ENCODE measurements at regions not wholly inside any gene's neighbourhood (a gene's known extent, or its start where the extent isn't known, plus 50 kb on each side); places are given as distances from the start of the nearest gene placed in this dataset.
"Not testable (repeated sequence)": the region's sequence is repeated elsewhere in the genome, so short reads cannot be mapped to it uniquely, and the experiment has no call there.

DNA sequence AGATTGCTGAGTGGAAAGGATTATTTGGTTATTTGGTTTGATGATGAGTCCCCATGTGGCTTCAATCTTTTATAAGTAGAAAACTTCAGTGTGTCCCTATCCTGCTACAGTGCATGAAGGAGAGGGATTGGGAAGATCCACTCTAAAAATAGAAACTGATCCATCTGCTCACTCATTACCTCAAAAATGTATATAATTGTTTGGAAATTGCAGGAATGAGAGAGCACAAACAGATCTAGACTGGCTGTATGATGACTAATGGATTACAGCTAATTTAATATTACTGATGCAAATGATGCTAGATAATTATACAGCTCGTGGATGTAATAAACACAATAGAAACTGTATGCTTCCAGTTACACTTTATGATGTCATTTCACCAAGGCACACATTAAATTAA, 625.3 kb upstream of the PRR20A start (continued):
- TF ChIP-seq ZNF830 (tag by site-specific recombination; IDR thresholded peaks at IDR 0.05; ENCODE audit: low read depth): no peak
- no peak for TF ChIP-seq ZNF146 (tag by site-specific recombination; IDR thresholded peaks at IDR 0.05)
- TF ChIP-seq ZNF561 (tag by site-specific recombination; IDR thresholded peaks at IDR 0.05; ENCODE audit: borderline replicate concordance): no peak

DNA sequence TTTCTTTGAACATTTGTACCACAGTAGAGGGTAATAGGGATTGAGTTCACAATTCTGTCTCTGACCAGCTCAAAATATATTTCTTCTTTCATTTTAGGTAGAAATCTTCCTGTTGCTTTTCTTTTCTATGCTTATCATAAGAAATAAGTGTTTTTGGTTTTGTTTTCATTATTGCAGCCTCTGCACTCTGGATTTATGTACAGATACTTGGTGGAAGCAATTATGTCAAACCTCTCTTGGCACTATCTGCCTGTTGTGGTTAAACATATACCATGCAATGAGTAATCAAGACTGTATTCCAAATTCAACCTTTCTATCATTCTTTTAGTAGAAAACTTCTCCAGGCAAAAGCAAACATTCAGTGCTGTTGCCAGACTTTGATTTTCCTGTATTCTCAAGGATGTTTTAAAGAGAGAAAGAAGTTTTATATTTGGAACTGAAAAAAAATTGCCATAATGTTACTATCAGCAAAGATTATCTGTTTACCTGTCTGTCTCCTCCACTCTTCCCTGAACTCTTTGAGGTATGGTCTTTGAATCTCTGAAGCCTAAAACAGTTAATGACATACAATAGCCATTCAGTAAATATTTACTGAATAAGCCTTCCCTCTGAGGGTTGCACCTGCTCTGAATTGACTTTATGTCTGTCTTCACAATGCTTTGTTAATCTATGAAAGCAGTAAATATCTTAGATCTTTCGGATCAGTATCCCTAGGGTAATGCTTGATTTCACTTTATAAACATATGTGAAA, 612.5 kb upstream of the PRR20A start:
- POLR2A ChIA-PET: no interaction called here
- no peak for TF ChIP-seq ZNF239 (tag by site-specific recombination; IDR thresholded peaks at IDR 0.05)
- TF ChIP-seq ZNF426 (tag by site-specific recombination; IDR thresholded peaks at IDR 0.05): no peak
- TF ChIP-seq, protein P1, sequence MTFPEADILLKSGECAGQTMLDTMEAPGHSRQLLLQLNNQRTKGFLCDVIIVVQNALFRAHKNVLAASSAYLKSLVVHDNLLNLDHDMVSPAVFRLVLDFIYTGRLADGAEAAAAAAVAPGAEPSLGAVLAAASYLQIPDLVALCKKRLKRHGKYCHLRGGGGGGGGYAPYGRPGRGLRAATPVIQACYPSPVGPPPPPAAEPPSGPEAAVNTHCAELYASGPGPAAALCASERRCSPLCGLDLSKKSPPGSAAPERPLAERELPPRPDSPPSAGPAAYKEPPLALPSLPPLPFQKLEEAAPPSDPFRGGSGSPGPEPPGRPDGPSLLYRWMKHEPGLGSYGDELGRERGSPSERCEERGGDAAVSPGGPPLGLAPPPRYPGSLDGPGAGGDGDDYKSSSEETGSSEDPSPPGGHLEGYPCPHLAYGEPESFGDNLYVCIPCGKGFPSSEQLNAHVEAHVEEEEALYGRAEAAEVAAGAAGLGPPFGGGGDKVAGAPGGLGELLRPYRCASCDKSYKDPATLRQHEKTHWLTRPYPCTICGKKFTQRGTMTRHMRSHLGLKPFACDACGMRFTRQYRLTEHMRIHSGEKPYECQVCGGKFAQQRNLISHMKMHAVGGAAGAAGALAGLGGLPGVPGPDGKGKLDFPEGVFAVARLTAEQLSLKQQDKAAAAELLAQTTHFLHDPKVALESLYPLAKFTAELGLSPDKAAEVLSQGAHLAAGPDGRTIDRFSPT (tag by site-specific recombination; IDR thresholded peaks at IDR 0.05): no peak
- CTCF ChIA-PET: interaction anchor here (0.6 kb wide), 2 partner anchors 168 to 407 kb away, joined by 3 to 4 read pairs; no protein-coding TSS in a partner anchor
- Histone ChIP-seq H3K36me3 (ENCODE audit: control insufficient read depth in 2 of 2, insufficient read depth in 1 of 2, low read length in 2 of 2) (no peaks in the 10 kb centered on the region), H3K27ac (ENCODE audit: extremely low read depth, low read depth, low read length) (no peak overlapping the region), H3K4me3 (ENCODE audit: low read depth, low read length) (no peak overlapping the region), H3K9me3 (ENCODE audit: control insufficient read depth, insufficient read depth, low read depth, low read length) (no peaks in the 10 kb centered on the region), H3K4me1 (ENCODE audit: control insufficient read depth, insufficient read depth, low read length) (no peaks in the 10 kb centered on the region)

DNA sequence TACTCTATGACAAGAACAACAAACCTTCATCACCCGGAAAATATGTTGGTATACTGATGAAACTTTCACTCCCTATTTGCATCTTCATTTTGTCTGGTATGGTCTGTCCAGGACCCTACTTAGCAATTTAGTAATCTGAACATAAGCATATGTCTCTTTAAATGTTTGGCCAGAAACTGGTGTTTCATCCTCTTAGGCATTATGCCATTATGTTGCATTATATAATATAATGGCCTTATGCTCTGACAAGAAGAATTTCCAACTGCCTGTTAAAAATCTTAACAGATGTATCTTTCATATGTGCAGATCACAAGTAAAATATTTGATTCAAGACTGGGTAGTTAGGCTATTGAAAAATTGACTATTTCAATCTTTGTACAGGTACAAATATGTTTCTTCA, 610.6 kb upstream of the PRR20A start:
- CTCF ChIA-PET: no interaction called here
- POLR2A ChIA-PET: no interaction called here
- TF ChIP-seq ZNF335 (tag by site-specific recombination; conservative IDR thresholded peaks at IDR 0.05) (no peak), ZSCAN30 (tag by site-specific recombination; IDR thresholded peaks at IDR 0.05) (no peak)
- no peaks in the 10 kb centered on the region for H3K36me3 ChIP-seq (ENCODE audit: control insufficient read depth in 2 of 2, insufficient read depth in 1 of 2, low read length in 2 of 2)
- H3K9me3 ChIP-seq (ENCODE audit: control insufficient read depth, insufficient read depth, low read depth, low read length): no peaks in the 10 kb centered on the region
- H3K4me1 ChIP-seq (ENCODE audit: control insufficient read depth, insufficient read depth, low read length): no peaks in the 10 kb centered on the region
- no peak overlapping the region for H3K4me3 ChIP-seq (ENCODE audit: low read depth, low read length)
- no peak overlapping the region for H3K27ac ChIP-seq (ENCODE audit: extremely low read depth, low read depth, low read length)

DNA sequence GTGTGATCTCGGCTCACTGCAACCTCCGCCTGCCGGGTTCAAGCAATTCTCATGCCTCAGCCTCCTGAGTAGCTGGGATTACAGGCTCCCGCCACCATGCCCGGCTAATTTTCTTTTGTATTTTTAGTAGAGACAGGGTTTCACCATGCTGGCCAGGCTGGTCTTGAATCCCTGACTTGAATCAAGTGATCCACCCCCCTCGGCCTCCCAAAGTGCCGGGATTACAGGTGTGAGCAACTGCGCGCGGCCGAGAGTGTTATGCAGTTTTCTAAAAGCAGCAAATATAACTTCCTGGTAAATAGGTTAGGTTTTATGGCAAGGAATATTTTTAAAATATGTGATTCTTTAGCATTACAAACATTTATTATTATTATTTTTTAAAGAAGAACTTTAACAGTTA, 592.8 kb upstream of the PRR20A start:
- H3K4me3 ChIP-seq (ENCODE audit: low read depth, low read length); CTCF ChIA-PET; POLR2A ChIA-PET; H3K9me3 ChIP-seq (ENCODE audit: control insufficient read depth, insufficient read depth, low read depth, low read length); H3K36me3 ChIP-seq (ENCODE audit: control insufficient read depth in 2 of 2, insufficient read depth in 1 of 2, low read length in 2 of 2); H3K4me1 ChIP-seq (ENCODE audit: control insufficient read depth, insufficient read depth, low read length); H3K27ac ChIP-seq (ENCODE audit: extremely low read depth, low read depth, low read length): not testable (repeated sequence)

DNA sequence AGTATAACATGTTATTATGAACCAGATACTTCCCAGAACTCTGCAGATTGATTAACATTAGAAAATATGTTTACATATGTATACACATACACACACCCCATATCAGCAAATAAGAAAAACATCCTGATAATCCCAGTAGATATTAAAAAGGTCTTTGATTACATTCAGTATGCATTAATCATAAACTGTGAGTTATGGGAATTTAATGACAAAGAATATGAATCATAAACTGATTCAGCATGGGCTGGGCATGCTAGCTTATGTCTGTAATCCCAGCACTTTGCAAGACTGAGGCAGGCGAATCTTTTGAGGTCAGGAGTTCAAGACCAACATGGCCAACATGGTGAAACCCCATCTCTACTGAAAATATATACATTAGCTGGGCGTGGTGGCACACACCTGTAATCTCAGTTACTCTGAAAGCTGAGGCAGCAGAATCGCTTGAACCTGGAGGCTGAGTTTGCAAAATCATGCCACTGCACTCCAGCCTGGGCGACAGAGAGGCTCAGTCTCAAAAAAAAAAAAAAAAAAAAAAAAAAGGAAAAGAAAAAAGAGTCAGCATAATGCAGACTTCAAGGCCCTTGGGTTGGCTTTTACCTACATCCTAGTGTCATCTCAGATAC, 581.9 kb upstream of the PRR20A start:
- ChIA-PET POLR2A (no interaction called here), CTCF (no interaction called here)
- no peak overlapping the region for H3K4me3 ChIP-seq (ENCODE audit: low read depth, low read length)
- no peaks in the 10 kb centered on the region for H3K36me3 ChIP-seq (ENCODE audit: control insufficient read depth in 2 of 2, insufficient read depth in 1 of 2, low read length in 2 of 2)
- TF ChIP-seq ZNF184 (tag by site-specific recombination; IDR thresholded peaks at IDR 0.05) (no peak), EGR2 (tag by site-specific recombination; IDR thresholded peaks at IDR 0.05; ENCODE audit: low read depth) (no peak), ZNF354C (tag by site-specific recombination; IDR thresholded peaks at IDR 0.05; ENCODE audit: borderline replicate concordance, low read depth) (no peak), KLF9 (tag by site-specific recombination; IDR thresholded peaks at IDR 0.05; ENCODE audit: low read depth) (no peak), ZNF654 (tag by site-specific recombination; IDR thresholded peaks at IDR 0.05; ENCODE audit: low read depth) (no peak)
- TF ChIP-seq, protein P2, sequence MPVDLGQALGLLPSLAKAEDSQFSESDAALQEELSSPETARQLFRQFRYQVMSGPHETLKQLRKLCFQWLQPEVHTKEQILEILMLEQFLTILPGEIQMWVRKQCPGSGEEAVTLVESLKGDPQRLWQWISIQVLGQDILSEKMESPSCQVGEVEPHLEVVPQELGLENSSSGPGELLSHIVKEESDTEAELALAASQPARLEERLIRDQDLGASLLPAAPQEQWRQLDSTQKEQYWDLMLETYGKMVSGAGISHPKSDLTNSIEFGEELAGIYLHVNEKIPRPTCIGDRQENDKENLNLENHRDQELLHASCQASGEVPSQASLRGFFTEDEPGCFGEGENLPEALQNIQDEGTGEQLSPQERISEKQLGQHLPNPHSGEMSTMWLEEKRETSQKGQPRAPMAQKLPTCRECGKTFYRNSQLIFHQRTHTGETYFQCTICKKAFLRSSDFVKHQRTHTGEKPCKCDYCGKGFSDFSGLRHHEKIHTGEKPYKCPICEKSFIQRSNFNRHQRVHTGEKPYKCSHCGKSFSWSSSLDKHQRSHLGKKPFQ (tag by site-specific recombination; IDR thresholded peaks at IDR 0.05): no peak
- H3K27ac ChIP-seq (ENCODE audit: extremely low read depth, low read depth, low read length): no peak overlapping the region
- H3K4me1 ChIP-seq (ENCODE audit: control insufficient read depth, insufficient read depth, low read length): no peaks in the 10 kb centered on the region
- H3K9me3 ChIP-seq (ENCODE audit: control insufficient read depth, insufficient read depth, low read depth, low read length): no peaks in the 10 kb centered on the region
